GM12874 (cell line): ENCODE measurements at regions not wholly inside any gene's neighbourhood (a gene's known extent, or its start where the extent isn't known, plus 50 kb on each side); places are given as distances from the start of the nearest gene placed in this dataset.

Experiments
- TF ChIP-seq, protein P1 (sequence below): IDR thresholded peaks from 2 replicates; pipeline ENCODE4 v1.5.1; 2011; ENCODE audit warnings: low read depth, mild to moderate bottlenecking, control low read depth, low read length, moderate library complexity; ENCODE audit not compliant: insufficient read depth

DNA sequence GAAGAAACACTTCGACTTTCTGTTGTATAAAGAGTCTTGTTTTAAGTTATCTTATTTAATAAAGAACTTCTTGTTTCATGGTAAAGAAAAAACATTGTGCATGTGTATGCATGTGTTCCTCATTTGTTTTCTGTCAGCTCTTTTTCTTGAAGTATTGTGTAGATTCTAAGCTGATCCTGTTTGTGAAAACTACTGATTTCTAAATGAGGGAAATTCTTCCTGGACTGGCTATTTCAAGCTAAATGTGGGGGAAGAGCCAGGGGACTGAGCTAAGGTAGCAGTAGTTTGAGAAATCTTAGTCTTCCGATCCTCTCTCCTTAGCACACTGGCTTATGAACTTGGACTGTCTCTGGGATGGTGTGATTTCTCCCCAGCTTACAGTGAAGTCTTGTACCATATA, 56.4 kb upstream of the RBMS1 start:
- TF ChIP-seq, protein P1, sequence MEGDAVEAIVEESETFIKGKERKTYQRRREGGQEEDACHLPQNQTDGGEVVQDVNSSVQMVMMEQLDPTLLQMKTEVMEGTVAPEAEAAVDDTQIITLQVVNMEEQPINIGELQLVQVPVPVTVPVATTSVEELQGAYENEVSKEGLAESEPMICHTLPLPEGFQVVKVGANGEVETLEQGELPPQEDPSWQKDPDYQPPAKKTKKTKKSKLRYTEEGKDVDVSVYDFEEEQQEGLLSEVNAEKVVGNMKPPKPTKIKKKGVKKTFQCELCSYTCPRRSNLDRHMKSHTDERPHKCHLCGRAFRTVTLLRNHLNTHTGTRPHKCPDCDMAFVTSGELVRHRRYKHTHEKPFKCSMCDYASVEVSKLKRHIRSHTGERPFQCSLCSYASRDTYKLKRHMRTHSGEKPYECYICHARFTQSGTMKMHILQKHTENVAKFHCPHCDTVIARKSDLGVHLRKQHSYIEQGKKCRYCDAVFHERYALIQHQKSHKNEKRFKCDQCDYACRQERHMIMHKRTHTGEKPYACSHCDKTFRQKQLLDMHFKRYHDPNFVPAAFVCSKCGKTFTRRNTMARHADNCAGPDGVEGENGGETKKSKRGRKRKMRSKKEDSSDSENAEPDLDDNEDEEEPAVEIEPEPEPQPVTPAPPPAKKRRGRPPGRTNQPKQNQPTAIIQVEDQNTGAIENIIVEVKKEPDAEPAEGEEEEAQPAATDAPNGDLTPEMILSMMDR = no peak

DNA sequence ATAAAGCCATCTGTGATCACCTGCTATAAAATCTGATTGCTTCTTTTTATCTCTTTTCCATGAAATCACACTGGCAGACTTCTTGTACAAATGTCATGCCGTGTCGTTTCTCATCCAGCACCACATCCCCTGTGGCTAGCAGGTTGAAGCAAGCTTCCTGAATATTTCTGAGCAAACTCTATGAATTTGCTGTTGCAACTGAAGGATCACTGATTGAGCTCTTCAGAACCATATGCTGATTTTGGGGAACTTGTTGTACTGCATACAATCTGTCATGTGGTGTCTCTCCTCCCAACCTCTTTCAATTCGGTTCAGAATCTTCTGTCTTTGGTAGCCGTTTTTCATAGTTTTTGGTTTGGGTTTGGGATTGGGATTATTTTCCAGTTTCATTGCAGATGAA, 57.7 kb upstream of the RBMS1 start:
- TF ChIP-seq, protein P1 = no peak

DNA sequence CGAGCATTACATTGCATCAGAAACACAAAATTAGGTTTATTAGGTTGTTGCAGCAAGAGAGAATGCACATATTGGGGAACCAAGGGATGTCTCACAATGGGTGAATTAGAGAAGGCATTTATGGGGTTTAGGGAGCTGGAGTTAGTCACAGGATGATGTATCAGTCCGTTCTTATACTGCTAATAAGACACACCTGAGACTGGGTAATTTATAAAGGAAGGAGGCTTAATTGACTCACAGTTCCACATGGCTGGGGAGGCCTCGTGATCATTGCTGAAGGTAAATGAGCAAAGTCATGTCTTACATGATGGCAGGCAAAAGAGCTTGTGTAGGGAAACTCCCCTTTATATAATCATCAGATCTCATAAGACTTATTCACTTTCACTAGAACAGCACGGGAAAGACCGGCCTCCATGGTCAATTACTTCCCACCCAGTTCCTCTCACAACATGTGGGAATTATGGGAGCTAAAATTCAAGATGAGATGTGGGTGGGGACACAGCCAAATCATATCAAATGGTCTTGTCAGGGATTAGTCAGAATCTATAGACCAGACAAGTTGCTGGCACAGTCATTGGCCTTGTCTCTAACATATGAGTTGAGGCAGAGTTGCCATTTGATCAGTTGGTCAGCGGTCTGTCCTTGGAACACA, 61.9 kb upstream of the RBMS1 start:
- TF ChIP-seq, protein P1 = no peak

DNA sequence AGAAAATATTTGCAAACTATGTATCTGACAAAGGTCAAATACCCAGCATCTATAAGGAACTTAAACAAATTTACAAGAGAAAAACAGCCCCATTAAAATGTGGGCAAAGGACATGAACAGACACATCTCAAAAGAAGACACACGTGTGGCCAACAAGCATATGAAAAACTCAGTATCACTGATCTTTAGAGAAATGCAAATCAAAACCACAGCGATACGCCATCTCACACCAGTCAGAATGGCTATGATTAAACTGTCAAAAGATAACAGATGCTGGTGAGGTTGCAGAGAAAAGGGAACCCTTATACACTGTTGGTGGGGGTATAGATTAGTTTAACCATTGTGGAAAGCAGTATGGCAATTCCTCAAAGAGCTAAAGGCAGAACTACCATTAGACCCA, 64.3 kb upstream of the RBMS1 start:
- TF ChIP-seq, protein P1 = no peak

DNA sequence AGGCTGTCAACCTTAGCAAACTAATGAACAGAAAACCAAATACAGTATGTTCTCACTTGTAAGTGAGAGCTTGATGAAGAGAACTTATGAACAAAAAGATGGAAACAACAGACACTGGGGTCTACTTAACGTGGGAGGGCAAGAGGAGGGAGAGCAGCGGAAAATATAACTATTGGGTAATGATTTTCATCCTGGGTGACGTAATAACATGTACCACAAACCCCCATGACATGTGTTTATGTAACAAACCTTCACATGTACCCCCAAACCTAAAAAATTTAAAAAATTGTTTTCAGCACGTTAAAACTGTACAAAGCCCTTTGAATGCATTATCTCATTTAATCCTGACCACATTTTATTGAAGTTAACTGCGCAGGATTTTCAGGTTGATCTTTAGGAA, 64.9 kb upstream of the RBMS1 start:
- TF ChIP-seq, protein P1 = no peak

DNA sequence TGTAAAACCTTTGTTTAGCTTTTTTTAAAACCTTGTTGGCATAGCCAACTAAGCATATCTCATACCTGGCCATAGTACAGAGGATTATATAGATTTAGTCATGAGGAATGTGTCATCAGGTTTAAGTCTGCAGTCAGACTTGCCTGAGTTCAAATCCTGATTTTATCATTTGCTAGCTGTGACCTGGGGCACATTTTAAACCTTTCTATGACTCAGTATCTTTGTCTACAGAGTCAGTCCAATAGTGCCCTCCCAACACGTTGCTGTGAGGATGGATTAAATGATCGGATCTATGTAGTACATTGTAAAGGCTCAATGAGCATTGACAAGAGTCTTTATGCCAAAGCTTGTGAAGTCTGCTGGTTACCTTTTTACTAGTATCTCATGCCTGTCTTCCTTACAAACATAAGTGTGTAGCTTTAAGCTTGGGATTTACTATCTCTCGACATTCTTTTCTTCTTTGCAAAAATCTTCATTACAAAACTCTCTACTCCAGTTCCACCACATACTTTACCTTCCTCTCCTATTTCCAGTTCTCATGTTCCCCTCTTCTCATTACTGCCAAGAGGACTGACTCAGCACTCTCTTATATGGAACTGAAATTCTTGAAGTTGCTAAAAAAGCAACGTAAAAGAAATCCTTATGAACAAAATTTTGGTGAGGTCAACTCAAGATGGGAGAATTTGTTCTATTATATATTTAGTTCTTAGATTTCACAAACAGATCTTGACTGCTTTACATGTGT, 68.1 kb upstream of the RBMS1 start:
- TF ChIP-seq, protein P1 = no peak

DNA sequence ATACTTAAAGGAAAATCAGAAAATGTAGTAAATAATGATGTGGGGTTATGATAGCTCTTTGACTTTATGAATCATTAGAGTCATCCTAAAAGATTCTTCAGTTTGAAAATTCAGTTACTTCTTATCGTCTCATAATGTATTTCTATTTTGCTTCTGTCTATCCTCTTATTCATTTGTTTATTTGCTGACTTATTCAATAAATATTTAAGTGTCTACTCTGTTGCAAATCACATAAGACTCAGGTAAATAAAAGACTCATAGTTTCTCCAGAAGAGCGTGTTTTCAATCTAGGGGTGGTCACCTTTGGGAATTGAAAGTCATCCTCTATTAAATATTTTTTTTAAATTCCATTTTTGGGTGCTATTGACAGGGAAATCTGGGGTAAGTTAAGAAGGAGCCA, 69.1 kb upstream of the RBMS1 start:
- TF ChIP-seq, protein P1 = no peak
